Heart right ventricle (tissue), 16 donors: ENCODE measurements at regions not wholly inside any gene's neighbourhood (a gene's known extent, or its start where the extent isn't known, plus 50 kb on each side); places are given as distances from the start of the nearest gene placed in this dataset.

Source experiments
- ATAC-seq, 8 donors: fragments of 200-7000 bp; cut with Tn5 transposase; one replicate each; pipeline ENCODE4 v1.9.1; 2020; ENCODE audit warnings: mild to moderate bottlenecking in 8 of 8, moderate library complexity in 8 of 8, moderate number of reproducible peaks in 1 of 8
- DNase-seq, 2 donors: peaks; one replicate each; pipeline ENCODE4 v3.0.0-alpha.2; 2020
- H3K27ac ChIP-seq, 10 donors: fragments of 200-600 bp; sonication (generic) in 2 of 10; one replicate each; pipeline versions ENCODE4 v1.5.0 to v1.8.0; 2020 to 2022; ENCODE audit warnings: mild to moderate bottlenecking in 3 of 10
- H3K27me3 ChIP-seq, 7 donors: fragments of 200-600 bp; one replicate each; pipeline ENCODE4 v1.8.0; 2021 to 2022; ENCODE audit warnings: mild to moderate bottlenecking in 2 of 7
- H3K36me3 ChIP-seq, 9 donors: fragments of 200-600 bp; sonication (generic) in 1 of 9; one replicate each; pipeline versions ENCODE4 v1.5.0 to v1.8.0; 2020 to 2022; ENCODE audit warnings: mild to moderate bottlenecking in 2 of 9
- H3K4me1 ChIP-seq, 9 donors: fragments of 200-600 bp; sonication (generic) in 1 of 9; one replicate each; pipeline versions ENCODE4 v1.5.0 to v1.8.0; 2020 to 2022; ENCODE audit warnings: mild to moderate bottlenecking in 4 of 9
- H3K4me3 ChIP-seq, 10 donors: fragments of 200-600 bp; sonication (generic) in 2 of 10; one replicate each; pipeline versions ENCODE4 v1.5.0 to v1.8.0; 2020 to 2022; ENCODE audit warnings: mild to moderate bottlenecking in 7 of 10, moderate library complexity in 2 of 10
- H3K9me3 ChIP-seq, 11 donors: fragments of 200-600 bp in 10 of 11; sonication (generic) in 2 of 11; one replicate each; pipeline versions ENCODE4 v1.5.0 to v1.8.0; 2013 to 2022; ENCODE audit warnings: mild to moderate bottlenecking in 2 of 11, control low read depth in 1 of 11, moderate library complexity in 1 of 11
- WGBS, 2 donors: extraction: QIAGEN DNeasy Blood & Tissue Kit; methylation state at CpG; one replicate each; pipeline ENCODE4 v1.1.7; 2013; ENCODE audit warnings: inconsistent platforms in 1 of 2; 5-methylcytosine and 5-hydroxymethylcytosine counted together
- intact Hi-C, 10 donors: fragments of 100-400 bp; cut with DNase I; formaldehyde crosslinking; loops; one replicate each; pipeline versions ENCODE4 v1.11.1 to v1.14.2; 2022
- TF ChIP-seq, protein P1 (sequence below), 9 donors: fragments of 200-600 bp; sonication (generic) in 2 of 9; IDR thresholded peaks; one replicate each; pipeline versions ENCODE4 v1.5.0 to v1.8.0; 2021 to 2022; ENCODE audit warnings: antibody characterized with exemption in 9 of 9, mild to moderate bottlenecking in 5 of 9, moderate library complexity in 1 of 9
- donor health status: Arrhythmogenic right ventricular cardiomyopathy.
- donor health status: ischemic (EF 13 %, LVEDD 7.1; RV severe dilation, severe dysfunction).
- donor health status: healthy with polysubstance abuse.
- donor health status: DM: no; HTN: yes; CAD: no.
- donor health status: DM: no; HTN: no; CAD: no.
- donor health status: ischemic (EF 25% LVEDD 6.9; RV normal size, moderate dysfunction).
- donor health status: ischemic (EF 25% LVEDD 5.7; RV mildly dilated, moderate dysfunction).
- donor health status: healthy.
- donor health status: DM: yes; HTN: yes; CAD: no.
- donor health status: Ischemic cardiomyopathy.
- donor health status: ischemic (EF 35%, LVEDD 5.7; RV mildly dilated, moderate dysfunction).
- donor health status: nonischemic (EF 11% LVEDD 7.7; RV severe dilation, severe dysfunction).
- donor health status: DM: yes; HTN: yes; CAD: no.
- donor health status: PGD.
- donor health status: ischemic (EF 29% LVEDD 5.4; RV normal size, mild dysfunction).
- donor health status: nonischemic (EF 23%, LVEDD 6.1; RV moderate dilation, normal function).

DNA sequence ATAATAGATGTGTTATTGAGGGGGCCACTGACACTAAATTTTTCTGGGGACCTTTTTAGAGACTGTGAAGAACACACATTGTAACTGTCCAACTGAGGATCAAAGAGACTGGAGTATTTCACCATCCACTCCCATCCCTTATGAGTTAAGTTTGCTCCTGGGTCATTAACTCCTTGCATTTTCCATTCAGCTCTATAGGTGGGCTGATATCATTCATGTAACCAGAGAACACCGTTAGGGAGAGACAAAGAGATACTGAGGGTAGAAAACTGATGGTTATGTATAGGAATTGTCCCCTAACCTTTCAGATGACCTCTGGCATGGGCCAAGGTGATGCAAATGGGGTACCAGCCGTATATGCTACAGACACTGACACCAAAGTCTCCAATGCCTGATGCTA is 142.4 kb upstream of the TLR4 start:
- Histone ChIP-seq H3K9me3 (peaks cover 0 to 7% (median 0%) of the 10 kb centered on the region in 11 donors), H3K27me3 (no peaks in the 10 kb centered on the region), H3K36me3 (no peaks in the 10 kb centered on the region), H3K4me1 (no peaks in the 10 kb centered on the region), H3K4me3 (no peak overlapping the region), H3K27ac (no peak overlapping the region)
- TF ChIP-seq, protein P1, sequence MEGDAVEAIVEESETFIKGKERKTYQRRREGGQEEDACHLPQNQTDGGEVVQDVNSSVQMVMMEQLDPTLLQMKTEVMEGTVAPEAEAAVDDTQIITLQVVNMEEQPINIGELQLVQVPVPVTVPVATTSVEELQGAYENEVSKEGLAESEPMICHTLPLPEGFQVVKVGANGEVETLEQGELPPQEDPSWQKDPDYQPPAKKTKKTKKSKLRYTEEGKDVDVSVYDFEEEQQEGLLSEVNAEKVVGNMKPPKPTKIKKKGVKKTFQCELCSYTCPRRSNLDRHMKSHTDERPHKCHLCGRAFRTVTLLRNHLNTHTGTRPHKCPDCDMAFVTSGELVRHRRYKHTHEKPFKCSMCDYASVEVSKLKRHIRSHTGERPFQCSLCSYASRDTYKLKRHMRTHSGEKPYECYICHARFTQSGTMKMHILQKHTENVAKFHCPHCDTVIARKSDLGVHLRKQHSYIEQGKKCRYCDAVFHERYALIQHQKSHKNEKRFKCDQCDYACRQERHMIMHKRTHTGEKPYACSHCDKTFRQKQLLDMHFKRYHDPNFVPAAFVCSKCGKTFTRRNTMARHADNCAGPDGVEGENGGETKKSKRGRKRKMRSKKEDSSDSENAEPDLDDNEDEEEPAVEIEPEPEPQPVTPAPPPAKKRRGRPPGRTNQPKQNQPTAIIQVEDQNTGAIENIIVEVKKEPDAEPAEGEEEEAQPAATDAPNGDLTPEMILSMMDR (IDR thresholded peaks at IDR 0.05), result no peak
- no peak for ATAC-seq
- intact Hi-C loops, result no loop called here
- WGBS, 2 donors, result 51 to 60% methylated on average over 2 of the region's 2 CpGs
- DNase-seq, result no peak

DNA sequence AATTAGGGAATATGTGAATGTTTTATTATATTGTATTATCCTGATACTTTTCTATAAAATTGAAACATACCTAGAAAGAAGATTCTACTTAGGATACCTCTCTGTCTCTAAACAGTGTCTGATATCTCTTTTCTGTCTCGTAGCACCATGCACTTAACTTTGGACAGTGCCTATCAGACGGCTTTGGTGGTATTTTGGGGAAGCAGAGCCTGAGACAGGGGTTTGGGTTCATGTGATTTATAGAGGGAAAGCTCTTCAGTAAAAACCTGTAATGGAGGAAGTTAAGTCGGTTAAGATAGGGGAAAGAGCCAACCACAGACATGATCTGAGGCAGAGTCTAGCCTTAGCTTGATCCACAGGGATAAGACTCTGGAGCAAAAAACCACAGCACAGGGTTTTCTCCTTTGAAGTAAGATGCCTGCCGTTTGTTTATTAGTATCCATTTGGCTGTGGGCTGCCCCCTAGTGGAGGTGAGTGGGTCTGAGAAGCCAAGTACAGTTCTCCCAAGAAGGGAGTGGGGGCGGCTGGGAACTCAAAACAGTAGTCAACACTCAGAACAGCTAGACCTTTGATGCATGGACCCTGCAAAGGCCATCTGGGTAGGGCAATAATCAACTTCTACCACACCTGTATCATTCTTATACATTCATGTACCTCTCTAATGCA is 141.2 kb upstream of the ASTN2 start:
- 54 to 62% methylated on average over 5 of the region's 5 CpGs for WGBS, 2 donors
- ATAC-seq (peak in 1 of 8 donors; percentile 62), DNase-seq (peak; percentile 17 to 28)
- TF ChIP-seq, protein P1 (IDR thresholded peaks at IDR 0.05), result peak in 7 of 9 donors; percentile 32 to 57 (median 55)
- no peaks in the 10 kb centered on the region for H3K4me1 ChIP-seq
- no peak overlapping the region for H3K4me3 ChIP-seq
- intact Hi-C loops, result loop anchor here in 2 of 10 donors (2.0 to 5.0 kb wide), 2 partner anchors 65 to 1124 kb away; no protein-coding TSS in a partner anchor
- peaks cover 0 to 7% (median 0%) of the 10 kb centered on the region in 11 donors for H3K9me3 ChIP-seq
- peaks cover 0 to 2% (median 0%) of the 10 kb centered on the region in 7 donors for H3K27me3 ChIP-seq
- no peak overlapping the region for H3K27ac ChIP-seq
- H3K36me3 ChIP-seq, result no peaks in the 10 kb centered on the region

DNA sequence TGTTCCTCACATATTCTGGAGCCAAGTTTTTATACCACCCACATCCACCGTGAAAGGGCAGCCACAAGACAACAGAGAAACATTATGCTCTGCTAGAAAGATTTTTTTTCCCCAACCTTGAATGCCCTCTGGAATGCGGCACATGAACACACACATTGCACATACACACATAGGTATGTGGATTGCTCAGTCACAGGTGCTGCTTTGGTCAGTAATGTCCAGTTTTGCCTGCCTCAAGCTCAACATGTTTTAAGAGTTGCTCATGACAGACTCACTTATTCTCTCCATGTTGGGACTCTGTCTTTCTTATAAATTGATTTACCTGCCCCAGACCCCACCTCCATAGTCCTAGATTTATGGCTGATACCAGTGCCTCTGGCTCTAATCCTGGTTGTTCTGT is 138.0 kb upstream of the ASTN2 start:
- H3K27me3 ChIP-seq, result peaks cover 0 to 7% (median 0%) of the 10 kb centered on the region in 7 donors
- H3K4me1 ChIP-seq, result no peaks in the 10 kb centered on the region
- H3K36me3 ChIP-seq, result no peaks in the 10 kb centered on the region
- ATAC-seq, result no peak
- no peak for DNase-seq
- H3K27ac ChIP-seq, result no peak overlapping the region
- intact Hi-C loops, result no loop called here
- H3K9me3 ChIP-seq, result no peaks in the 10 kb centered on the region
- TF ChIP-seq, protein P1 (IDR thresholded peaks at IDR 0.05), result no peak
- H3K4me3 ChIP-seq, result no peak overlapping the region
- 90 to 96% methylated on average over 2 of the region's 2 CpGs for WGBS, 2 donors

DNA sequence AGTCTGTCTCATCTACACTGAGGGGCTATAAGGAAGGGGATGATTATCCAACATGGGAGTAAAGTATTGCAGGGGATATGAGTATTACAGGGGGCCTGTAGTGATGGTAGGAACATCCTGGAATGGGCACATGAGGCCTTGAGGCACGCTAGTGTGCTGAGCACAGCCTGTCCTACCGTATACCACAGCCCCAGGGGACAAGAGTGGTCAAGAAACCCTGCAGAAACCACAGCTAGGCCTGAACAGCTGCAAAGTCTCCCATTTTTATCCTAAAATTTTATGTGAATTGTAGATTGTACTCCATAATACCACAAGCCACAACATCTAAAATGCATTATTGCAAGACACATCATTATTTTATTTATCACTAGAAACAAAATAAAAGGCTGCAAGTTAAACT is 136.3 kb upstream of the ASTN2 start:
- DNase-seq (no peak), ATAC-seq (no peak)
- Histone ChIP-seq H3K4me1 (peaks cover 0 to 5% (median 0%) of the 10 kb centered on the region in 9 donors), H3K27me3 (peaks cover 0 to 7% (median 0%) of the 10 kb centered on the region in 7 donors), H3K36me3 (no peaks in the 10 kb centered on the region), H3K27ac (no peak overlapping the region), H3K9me3 (no peaks in the 10 kb centered on the region), H3K4me3 (no peak overlapping the region)
- TF ChIP-seq, protein P1 (IDR thresholded peaks at IDR 0.05), result no peak
- WGBS, 2 donors, result 44 to 49% methylated on average over 2 of the region's 2 CpGs
- intact Hi-C loops, result no loop called here
